GM23248 (cell line): ENCODE measurements at regions not wholly inside any gene's neighbourhood (a gene's known extent, or its start where the extent isn't known, plus 50 kb on each side); places are given as distances from the start of the nearest gene placed in this dataset.

Experiments used
- DNase-seq: peaks from one replicate; pipeline ENCODE4 v3.0.0-alpha.2; 2015
- H2AFZ ChIP-seq: fragments of 200-600 bp; sonication (generic); 2 replicates; pipeline ENCODE4 v1.6.1; 2016; ENCODE audit warnings: antibody characterized with exemption
- H3F3A ChIP-seq: fragments of 200-600 bp; sonication (generic); 2 replicates; pipeline ENCODE4 v1.6.1; 2016; ENCODE audit warnings: mild to moderate bottlenecking, antibody characterized with exemption, mixed run types; ENCODE audit not compliant: insufficient read depth
- H3K27ac ChIP-seq: fragments of 200-600 bp; sonication (generic); 2 replicates; pipeline ENCODE4 v1.5.1; 2016; ENCODE audit warnings: mild to moderate bottlenecking
- H3K27me3 ChIP-seq: fragments of 200-600 bp; sonication (generic); replicated peaks from 2 replicates; pipeline ENCODE4 v1.6.1; 2016; ENCODE audit warnings: mild to moderate bottlenecking; ENCODE audit not compliant: insufficient read depth
- H3K36me3 ChIP-seq: fragments of 200-600 bp; sonication (generic); 2 replicates; pipeline ENCODE4 v1.6.1; 2016; ENCODE audit warnings: low read depth, mild to moderate bottlenecking
- H3K4me1 ChIP-seq: fragments of 200-600 bp; sonication (generic); 2 replicates; pipeline ENCODE4 v1.6.1; 2016; ENCODE audit warnings: mild to moderate bottlenecking; ENCODE audit not compliant: insufficient read depth
- H3K4me2 ChIP-seq: fragments of 200-600 bp; sonication (generic); one replicate; pipeline ENCODE4 v1.6.1; 2016; ENCODE audit warnings: mild to moderate bottlenecking; ENCODE audit not compliant: unreplicated experiment
- H3K4me3 ChIP-seq: fragments of 200-600 bp; sonication (generic); 2 replicates; pipeline ENCODE4 v1.5.1; 2016; ENCODE audit warnings: mild to moderate bottlenecking
- H3K79me2 ChIP-seq: fragments of 200-600 bp; sonication (generic); 2 replicates; pipeline ENCODE4 v1.6.1; 2016; ENCODE audit warnings: mild to moderate bottlenecking; ENCODE audit not compliant: insufficient read depth
- H3K9ac ChIP-seq: fragments of 200-600 bp; sonication (generic); 2 replicates; pipeline ENCODE4 v1.6.1; 2016; ENCODE audit warnings: mild to moderate bottlenecking
- H3K9me2 ChIP-seq: fragments of 200-600 bp; sonication (generic); 2 replicates; pipeline ENCODE4 v1.6.1; 2016; ENCODE audit warnings: mixed run types, mild to moderate bottlenecking, moderate library complexity; ENCODE audit not compliant: insufficient read depth
- H3K9me3 ChIP-seq: fragments of 200-600 bp; sonication (generic); one replicate; pipeline ENCODE4 v1.6.1; 2017; ENCODE audit warnings: low read depth
- H4K20me1 ChIP-seq: fragments of 200-600 bp; sonication (generic); 2 replicates; pipeline ENCODE4 v1.6.0; 2016; ENCODE audit not compliant: insufficient read depth
- EZH2 ChIP-seq: fragments of 200-600 bp; sonication (generic); IDR thresholded peaks from 2 replicates; pipeline ENCODE4 v1.6.1; 2018; ENCODE audit warnings: antibody characterized with exemption, mild to moderate bottlenecking; ENCODE audit not compliant: insufficient read depth, poor library complexity, severe bottlenecking
- EZH2phosphoT487 ChIP-seq: fragments of 200-600 bp; sonication (generic); IDR thresholded peaks from 2 replicates; pipeline ENCODE4 v1.6.1; 2018; ENCODE audit warnings: antibody characterized with exemption, moderate library complexity, mild to moderate bottlenecking, low read depth; ENCODE audit not compliant: insufficient read depth
- WGBS, 2 experiments: methylation state at CpG; one replicate each; pipeline ENCODE4 v1.1.6; 2015 to 2017; ENCODE audit warnings: low lambda C conversion rate in 2 of 2, low coverage in 1 of 2; ENCODE audit errors: missing lambda C conversion rate in 2 of 2; 5-methylcytosine and 5-hydroxymethylcytosine counted together
- in situ Hi-C: fragments of 300-500 bp; cut with MboI; formaldehyde crosslinking; loops from 2 replicates; pipeline ENCODE4 v1.15.0; 2020

- no peak overlapping the region for H3K9ac ChIP-seq
- 67 to 69% methylated on average over 24 to 27 of the region's 27 CpGs for WGBS, 2 experiments
- DNase-seq: no peak
These were observed 136.5 kb upstream of the NKX1-1 start for GRCh38 chr4:1542516-1543320.

GRCh38 chr4:1542226-1542490 lies 135.9 kb upstream of the NKX1-1 start:
- no peak overlapping the region for H3K9ac ChIP-seq
- H3K79me2 ChIP-seq: no peaks in the 10 kb centered on the region
- H3K4me3 ChIP-seq: no peak overlapping the region
- no peaks in the 10 kb centered on the region for H3K9me3 ChIP-seq
- WGBS, 2 experiments: 63 to 69% methylated on average over 10 of the region's 10 CpGs
- no peaks in the 10 kb centered on the region; the same call in 1 of the 2 replicates for H3K27me3 ChIP-seq
- no peak for DNase-seq
- H3K36me3 ChIP-seq: no peaks in the 10 kb centered on the region
- H3K4me1 ChIP-seq: no peaks in the 10 kb centered on the region
- in situ Hi-C loops: no loop called here
- H3F3A ChIP-seq: no peaks in the 10 kb centered on the region
- H3K27ac ChIP-seq: no peak overlapping the region
- no peaks in the 10 kb centered on the region for H4K20me1 ChIP-seq
- no peak overlapping the region for H3K4me2 ChIP-seq
- no peak overlapping the region for H2AFZ ChIP-seq
- TF ChIP-seq EZH2phosphoT487 (no peak), EZH2 (no peak)
- no peaks in the 10 kb centered on the region for H3K9me2 ChIP-seq

More at GRCh38 chr4:1542516-1543320, 136.5 kb upstream of the NKX1-1 start:
- no peak overlapping the region for H2AFZ ChIP-seq
- no peaks in the 10 kb centered on the region for H3K36me3 ChIP-seq
- H3K27me3 ChIP-seq: no peaks in the 10 kb centered on the region; the same call in 1 of the 2 replicates
- in situ Hi-C loops: no loop called here
- TF ChIP-seq EZH2: no peak
- TF ChIP-seq EZH2phosphoT487: no peak
- H4K20me1 ChIP-seq: no peaks in the 10 kb centered on the region
- no peaks in the 10 kb centered on the region for H3K9me2 ChIP-seq
- H3K9me3 ChIP-seq: no peaks in the 10 kb centered on the region
- H3K27ac ChIP-seq: no peak overlapping the region
- no peaks in the 10 kb centered on the region for H3K4me1 ChIP-seq
- no peaks in the 10 kb centered on the region for H3F3A ChIP-seq
- no peak overlapping the region for H3K4me2 ChIP-seq
- H3K79me2 ChIP-seq: no peaks in the 10 kb centered on the region
- H3K4me3 ChIP-seq: no peak overlapping the region

DNA sequence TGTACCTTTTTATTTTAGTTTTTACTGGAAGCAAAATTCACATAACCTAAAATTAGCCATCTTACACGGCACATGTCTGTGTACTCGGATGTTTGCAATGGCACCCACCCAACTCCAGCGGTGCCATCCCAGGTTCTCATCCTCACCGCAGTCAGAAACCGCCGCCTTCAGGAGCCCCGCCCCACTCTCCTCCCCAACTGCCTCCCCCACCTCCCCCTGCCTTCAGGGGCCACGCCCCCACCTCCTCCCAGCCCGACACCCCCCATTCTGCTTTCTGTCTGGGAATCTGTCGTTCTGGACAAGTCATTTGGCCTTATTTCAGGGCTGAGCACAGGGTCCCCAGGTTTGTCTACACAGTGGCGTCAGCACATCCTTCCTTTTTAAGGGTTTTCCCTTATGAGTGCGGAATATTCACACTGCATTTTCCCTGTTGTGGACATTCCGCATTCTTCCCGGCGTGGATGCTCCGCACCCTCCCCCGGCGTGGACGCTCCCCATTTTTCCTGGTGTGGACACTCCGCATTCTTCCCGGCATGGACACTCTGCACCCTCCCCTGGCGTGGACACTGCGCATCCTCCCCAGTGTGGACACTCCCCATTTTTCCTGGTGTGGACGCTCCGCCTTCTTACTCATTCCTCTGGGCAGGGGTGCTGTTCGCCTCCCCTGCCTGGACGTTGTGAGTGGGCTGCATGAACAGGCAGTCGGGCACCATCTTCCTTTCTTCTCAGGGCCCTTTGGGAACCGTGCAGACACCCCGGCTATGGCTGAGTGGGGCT lies 135.4 kb upstream of the NKX1-1 start:
- Histone ChIP-seq H2AFZ (no peak overlapping the region), H3K9ac (no peak overlapping the region), H3K27ac (no peak overlapping the region), H3K4me1 (no peaks in the 10 kb centered on the region), H3K79me2 (no peaks in the 10 kb centered on the region), H3K9me2 (no peaks in the 10 kb centered on the region), H3K4me2 (no peak overlapping the region), H3K27me3 (no peaks in the 10 kb centered on the region; the same call in 1 of the 2 replicates), H4K20me1 (no peaks in the 10 kb centered on the region), H3F3A (no peaks in the 10 kb centered on the region), H3K9me3 (no peaks in the 10 kb centered on the region), H3K36me3 (no peaks in the 10 kb centered on the region), H3K4me3 (no peak overlapping the region)
- 68 to 69% methylated on average over 24 to 30 of the region's 30 CpGs for WGBS, 2 experiments
- TF ChIP-seq EZH2phosphoT487: no peak
- TF ChIP-seq EZH2: no peak
- DNase-seq: no peak
- in situ Hi-C loops: no loop called here

DNA sequence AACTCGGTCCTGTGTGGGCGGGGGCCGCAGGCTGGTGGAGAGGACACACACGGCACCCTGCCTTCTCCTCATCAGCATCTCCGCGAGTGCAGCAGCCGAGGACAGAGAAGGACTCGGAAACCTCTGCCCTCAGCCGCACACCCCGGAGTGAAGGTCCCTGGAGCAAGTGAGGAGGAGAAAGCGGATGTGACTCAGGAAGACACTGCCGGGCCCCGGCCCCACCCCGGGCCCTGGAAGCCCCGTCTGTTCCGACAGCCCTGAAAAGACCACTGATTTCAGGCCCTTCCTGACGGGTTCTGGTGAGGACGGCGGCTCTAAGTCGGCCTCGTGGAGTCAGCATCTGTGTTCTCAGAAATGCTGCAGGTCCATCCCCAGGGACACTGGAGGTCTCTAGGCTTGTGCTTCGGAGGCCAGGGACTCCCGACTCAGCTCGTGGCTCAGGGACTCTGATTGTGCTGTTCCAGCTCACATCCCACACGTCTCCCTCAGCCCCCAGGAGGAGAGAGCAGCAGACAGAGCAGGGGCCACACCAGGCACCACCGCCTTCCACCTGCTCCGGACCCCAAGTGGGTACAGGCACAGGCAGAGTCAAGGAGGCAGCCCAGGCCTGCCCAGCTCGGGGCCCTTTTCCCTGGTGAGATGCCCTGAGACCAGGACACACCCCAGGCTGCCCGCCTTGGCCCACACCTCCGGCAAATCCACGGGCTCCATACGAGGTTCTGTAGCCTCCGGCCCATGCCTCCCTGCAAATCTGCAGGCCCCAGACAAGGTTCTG lies 134.5 kb upstream of the NKX1-1 start:
- Histone ChIP-seq H3K27ac (no peak overlapping the region), H3K79me2 (no peaks in the 10 kb centered on the region), H3K4me3 (no peak overlapping the region), H3K9ac (no peak overlapping the region), H3K9me2 (no peaks in the 10 kb centered on the region), H3K27me3 (no peaks in the 10 kb centered on the region; the same call in 1 of the 2 replicates), H3F3A (no peaks in the 10 kb centered on the region), H3K36me3 (no peaks in the 10 kb centered on the region), H3K9me3 (no peaks in the 10 kb centered on the region), H3K4me2 (no peak overlapping the region), H4K20me1 (no peaks in the 10 kb centered on the region), H2AFZ (no peak overlapping the region), H3K4me1 (no peaks in the 10 kb centered on the region)
- 60 to 65% methylated on average over 26 to 33 of the region's 33 CpGs for WGBS, 2 experiments
- in situ Hi-C loops: no loop called here
- TF ChIP-seq EZH2 (no peak), EZH2phosphoT487 (no peak)
- no peak for DNase-seq
